ENCODE measurements at regions not wholly inside any gene's neighbourhood (a gene's known extent, or its start where the extent isn't known, plus 50 kb on each side); places are given as distances from the start of the nearest gene placed in this dataset.

GRCh38 chr15:70584838-70585706 is 178.3 kb downstream of the UACA start:
- Histone ChIP-seq H3K27ac (replicated peaks) (no peak overlapping the region), H3K4me3 (replicated peaks; ENCODE audit: insufficient read depth, low read length) (no peak overlapping the region), H3K27me3 (ENCODE audit: insufficient read depth, poor library complexity, severe bottlenecking) (no peaks in the 10 kb centered on the region)
- TF ChIP-seq, protein P1, sequence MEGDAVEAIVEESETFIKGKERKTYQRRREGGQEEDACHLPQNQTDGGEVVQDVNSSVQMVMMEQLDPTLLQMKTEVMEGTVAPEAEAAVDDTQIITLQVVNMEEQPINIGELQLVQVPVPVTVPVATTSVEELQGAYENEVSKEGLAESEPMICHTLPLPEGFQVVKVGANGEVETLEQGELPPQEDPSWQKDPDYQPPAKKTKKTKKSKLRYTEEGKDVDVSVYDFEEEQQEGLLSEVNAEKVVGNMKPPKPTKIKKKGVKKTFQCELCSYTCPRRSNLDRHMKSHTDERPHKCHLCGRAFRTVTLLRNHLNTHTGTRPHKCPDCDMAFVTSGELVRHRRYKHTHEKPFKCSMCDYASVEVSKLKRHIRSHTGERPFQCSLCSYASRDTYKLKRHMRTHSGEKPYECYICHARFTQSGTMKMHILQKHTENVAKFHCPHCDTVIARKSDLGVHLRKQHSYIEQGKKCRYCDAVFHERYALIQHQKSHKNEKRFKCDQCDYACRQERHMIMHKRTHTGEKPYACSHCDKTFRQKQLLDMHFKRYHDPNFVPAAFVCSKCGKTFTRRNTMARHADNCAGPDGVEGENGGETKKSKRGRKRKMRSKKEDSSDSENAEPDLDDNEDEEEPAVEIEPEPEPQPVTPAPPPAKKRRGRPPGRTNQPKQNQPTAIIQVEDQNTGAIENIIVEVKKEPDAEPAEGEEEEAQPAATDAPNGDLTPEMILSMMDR (IDR thresholded peaks at IDR 0.05; ENCODE audit: insufficient read depth, low read length) = no peak
- TF ChIP-seq POLR2AphosphoS5 (IDR thresholded peaks at IDR 0.05; ENCODE audit: low read depth) = no peak
- no peak for TF ChIP-seq REST (IDR thresholded peaks at IDR 0.05; ENCODE audit: insufficient replicate concordance, low read depth)
- TF ChIP-seq SPI1 (IDR thresholded peaks at IDR 0.05; ENCODE audit: borderline replicate concordance, low read depth) = no peak
- no peak for TF ChIP-seq GABPA (IDR thresholded peaks at IDR 0.05; ENCODE audit: low read depth)
- DNase-seq (ENCODE audit: low read depth in 1 of 2, low spot score in 1 of 2) = no peak

- Histone ChIP-seq H3K4me3 (replicated peaks; ENCODE audit: insufficient read depth, low read length) (no peak overlapping the region), H3K27me3 (ENCODE audit: insufficient read depth, poor library complexity, severe bottlenecking) (no peaks in the 10 kb centered on the region), H3K27ac (replicated peaks) (no peak overlapping the region)
- TF ChIP-seq GABPA (IDR thresholded peaks at IDR 0.05; ENCODE audit: low read depth) (no peak), POLR2AphosphoS5 (IDR thresholded peaks at IDR 0.05; ENCODE audit: low read depth) (no peak), SPI1 (IDR thresholded peaks at IDR 0.05; ENCODE audit: borderline replicate concordance, low read depth) (no peak), REST (IDR thresholded peaks at IDR 0.05; ENCODE audit: insufficient replicate concordance, low read depth) (no peak)
- TF ChIP-seq, protein P1 (IDR thresholded peaks at IDR 0.05; ENCODE audit: insufficient read depth, low read length) = no peak
- no peak for DNase-seq (ENCODE audit: low read depth in 1 of 2, low spot score in 1 of 2)
Measured at GRCh38 chr15:70584441-70584837, 178.9 kb downstream of the UACA start.

DNA sequence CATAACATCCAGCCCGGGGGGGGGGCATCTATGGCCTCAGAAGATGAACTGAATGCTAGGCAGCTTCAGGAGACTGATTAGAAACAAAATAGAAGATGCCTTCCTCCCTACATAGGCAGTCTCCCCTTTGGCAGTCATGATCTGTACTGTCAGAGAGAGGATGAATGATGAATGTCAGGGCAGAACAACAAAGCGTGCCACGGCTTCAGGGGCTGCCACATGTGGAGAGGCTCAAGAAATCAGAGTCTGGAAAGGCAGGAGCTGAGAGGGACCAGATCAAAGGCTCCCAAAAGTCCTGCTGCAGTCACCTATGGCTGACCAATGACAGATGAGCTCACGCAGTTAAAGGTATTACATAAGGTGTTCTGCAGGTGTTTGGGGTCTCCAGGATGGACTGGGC is 180.4 kb downstream of the UACA start:
- Histone ChIP-seq H3K4me3 (replicated peaks; ENCODE audit: insufficient read depth, low read length) (no peak overlapping the region), H3K27ac (replicated peaks) (no peak overlapping the region), H3K27me3 (ENCODE audit: insufficient read depth, poor library complexity, severe bottlenecking) (no peaks in the 10 kb centered on the region)
- no peak for DNase-seq (ENCODE audit: low read depth in 1 of 2, low spot score in 1 of 2)
- TF ChIP-seq REST (IDR thresholded peaks at IDR 0.05; ENCODE audit: insufficient replicate concordance, low read depth) (no peak), POLR2AphosphoS5 (IDR thresholded peaks at IDR 0.05; ENCODE audit: low read depth) (no peak), SPI1 (IDR thresholded peaks at IDR 0.05; ENCODE audit: borderline replicate concordance, low read depth) (no peak), GABPA (IDR thresholded peaks at IDR 0.05; ENCODE audit: low read depth) (no peak)
- TF ChIP-seq, protein P1 (IDR thresholded peaks at IDR 0.05; ENCODE audit: insufficient read depth, low read length) = no peak
